Epithelial cell of proximal tubule (primary cell): ENCODE measurements at regions not wholly inside any gene's neighbourhood (a gene's known extent, or its start where the extent isn't known, plus 50 kb on each side); places are given as distances from the start of the nearest gene placed in this dataset.

Source experiments
- DNase-seq: peaks from one replicate; pipeline ENCODE4 v3.0.0-alpha.2; 2011; ENCODE audit warnings: low read depth
- H3K4me3 ChIP-seq: 2 replicates; pipeline ENCODE4 v1.5.1; 2011; ENCODE audit warnings: low read depth, mild to moderate bottlenecking, low read length
- TF ChIP-seq, protein P1 (sequence below): conservative IDR thresholded peaks from 2 replicates; pipeline ENCODE4 v1.5.1; 2012; ENCODE audit warnings: low read depth, mild to moderate bottlenecking, low read length

DNA sequence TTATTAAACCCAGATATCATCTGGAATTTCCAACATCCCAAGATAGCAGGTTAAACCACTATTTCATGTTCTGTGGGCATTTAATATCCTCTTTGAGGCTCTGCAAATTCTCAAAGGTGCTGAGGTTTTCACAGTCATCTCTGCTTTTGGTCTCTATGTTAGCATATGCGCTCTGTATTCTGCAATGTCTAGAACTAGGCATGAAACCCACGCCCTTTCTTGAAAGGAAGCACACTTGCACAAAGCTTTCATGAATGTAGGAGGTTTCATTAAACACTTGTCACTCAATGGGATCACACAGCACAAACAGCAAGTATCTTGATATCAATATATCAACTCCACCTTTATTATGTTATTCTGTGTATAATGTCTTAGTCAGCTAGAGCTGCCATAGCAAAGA is 172.0 kb upstream of the USP24 start:
- DNase-seq = no peak
- no peak overlapping the region for H3K4me3 ChIP-seq
- TF ChIP-seq, protein P1, sequence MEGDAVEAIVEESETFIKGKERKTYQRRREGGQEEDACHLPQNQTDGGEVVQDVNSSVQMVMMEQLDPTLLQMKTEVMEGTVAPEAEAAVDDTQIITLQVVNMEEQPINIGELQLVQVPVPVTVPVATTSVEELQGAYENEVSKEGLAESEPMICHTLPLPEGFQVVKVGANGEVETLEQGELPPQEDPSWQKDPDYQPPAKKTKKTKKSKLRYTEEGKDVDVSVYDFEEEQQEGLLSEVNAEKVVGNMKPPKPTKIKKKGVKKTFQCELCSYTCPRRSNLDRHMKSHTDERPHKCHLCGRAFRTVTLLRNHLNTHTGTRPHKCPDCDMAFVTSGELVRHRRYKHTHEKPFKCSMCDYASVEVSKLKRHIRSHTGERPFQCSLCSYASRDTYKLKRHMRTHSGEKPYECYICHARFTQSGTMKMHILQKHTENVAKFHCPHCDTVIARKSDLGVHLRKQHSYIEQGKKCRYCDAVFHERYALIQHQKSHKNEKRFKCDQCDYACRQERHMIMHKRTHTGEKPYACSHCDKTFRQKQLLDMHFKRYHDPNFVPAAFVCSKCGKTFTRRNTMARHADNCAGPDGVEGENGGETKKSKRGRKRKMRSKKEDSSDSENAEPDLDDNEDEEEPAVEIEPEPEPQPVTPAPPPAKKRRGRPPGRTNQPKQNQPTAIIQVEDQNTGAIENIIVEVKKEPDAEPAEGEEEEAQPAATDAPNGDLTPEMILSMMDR = no peak

DNA sequence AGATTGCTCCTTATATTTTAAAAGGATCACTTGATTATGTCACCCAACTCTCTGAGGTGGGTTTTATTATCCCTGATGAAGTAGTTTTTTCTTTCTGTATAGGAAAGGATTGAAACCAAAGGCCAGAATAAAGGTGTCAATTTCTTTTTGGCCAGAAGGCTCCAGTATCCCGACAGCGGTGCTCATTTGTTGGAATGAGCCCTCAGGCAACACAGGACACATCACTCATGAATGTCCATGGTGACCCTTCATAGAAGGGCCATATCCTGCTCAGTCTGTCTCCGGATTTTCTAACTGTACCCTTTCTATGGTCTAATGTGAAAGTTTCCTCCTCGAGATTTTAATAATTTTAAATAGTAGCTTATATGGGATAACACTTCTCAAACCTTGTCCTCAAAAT is 171.3 kb upstream of the USP24 start:
- DNase-seq = no peak
- H3K4me3 ChIP-seq = no peak overlapping the region
- TF ChIP-seq, protein P1 = no peak

DNA sequence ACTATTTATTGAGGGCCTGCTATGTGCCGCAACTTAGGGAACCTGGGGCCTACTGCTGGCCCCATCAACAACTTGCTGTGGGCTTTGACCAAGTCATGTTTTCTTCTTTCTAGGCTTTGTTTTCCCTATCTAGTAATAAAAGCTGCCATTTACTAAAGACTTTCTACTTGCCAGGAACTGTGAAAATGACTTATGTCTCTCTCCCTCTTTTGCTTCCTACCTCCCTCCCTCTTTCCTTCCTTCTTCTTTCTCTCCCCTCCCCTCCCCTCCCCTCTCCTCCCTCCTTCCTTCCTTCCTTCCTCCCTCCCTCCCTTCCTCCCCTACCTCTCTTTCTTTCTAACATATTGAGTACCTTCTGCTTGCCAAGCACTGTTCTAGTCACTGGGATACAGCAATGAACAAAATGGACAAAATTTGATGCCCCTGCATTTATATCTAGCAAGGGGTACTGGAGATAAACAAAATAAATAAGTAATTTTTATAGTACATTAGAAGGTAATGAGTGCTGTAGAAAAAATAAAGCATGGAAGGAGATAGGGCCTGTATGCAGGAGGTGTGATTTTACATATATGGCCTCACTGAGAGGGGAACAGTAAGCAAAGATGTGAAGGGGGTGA is 170.3 kb upstream of the USP24 start:
- no peak overlapping the region for H3K4me3 ChIP-seq
- no peak for DNase-seq
- TF ChIP-seq, protein P1 = no peak

DNA sequence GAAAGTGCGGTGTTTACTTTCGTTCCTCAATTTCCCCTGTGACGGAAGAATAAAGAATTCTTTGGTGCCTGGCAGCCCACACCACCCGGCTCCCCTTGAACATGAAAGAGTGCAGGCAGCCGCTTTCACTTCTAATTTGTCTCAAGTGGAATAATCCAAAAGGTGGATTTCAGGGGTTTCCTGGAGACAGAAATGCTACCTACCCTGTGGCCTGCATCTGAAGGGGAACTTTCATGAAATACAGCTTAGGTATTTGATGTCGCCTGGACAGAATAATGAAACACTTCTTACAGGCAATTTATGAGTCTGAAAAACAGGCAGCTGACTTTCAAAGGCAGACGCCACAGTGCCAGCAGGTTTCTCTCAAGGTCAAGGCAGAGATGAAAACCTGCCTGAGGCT is 169.5 kb upstream of the USP24 start:
- DNase-seq = no peak
- TF ChIP-seq, protein P1 = no peak
- H3K4me3 ChIP-seq = no peak overlapping the region

DNA sequence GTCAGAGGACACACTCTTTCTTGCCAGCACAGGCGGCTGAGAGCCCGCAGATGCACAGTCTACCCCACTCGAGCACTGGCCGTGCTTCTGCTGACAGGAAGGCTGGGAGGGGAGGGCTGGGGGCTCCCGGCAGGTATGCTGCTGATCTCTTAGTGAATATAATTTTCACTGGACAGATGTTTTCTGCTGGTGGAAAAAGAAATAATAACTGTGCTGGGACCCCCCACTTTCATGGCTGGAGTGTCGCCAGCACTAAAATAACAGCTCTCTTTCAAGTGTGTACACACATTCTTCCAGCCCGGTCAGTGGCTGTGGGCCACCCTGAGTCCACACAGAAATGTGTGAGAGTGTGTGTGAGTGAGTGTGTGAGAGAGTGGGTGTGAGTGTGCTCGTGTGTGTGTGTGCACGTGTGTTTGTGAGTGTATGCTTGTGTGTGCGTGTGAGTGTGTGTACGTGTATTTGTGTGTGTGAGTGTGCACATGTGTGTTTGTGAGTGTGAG is 167.7 kb upstream of the USP24 start:
- TF ChIP-seq, protein P1 = no peak
- no peak overlapping the region for H3K4me3 ChIP-seq
- DNase-seq = no peak

- no peak overlapping the region for H3K4me3 ChIP-seq
- DNase-seq = no peak
- TF ChIP-seq, protein P1 = no peak
Measured at GRCh38 chr1:55381983-55382382, 166.8 kb upstream of the USP24 start.

DNA sequence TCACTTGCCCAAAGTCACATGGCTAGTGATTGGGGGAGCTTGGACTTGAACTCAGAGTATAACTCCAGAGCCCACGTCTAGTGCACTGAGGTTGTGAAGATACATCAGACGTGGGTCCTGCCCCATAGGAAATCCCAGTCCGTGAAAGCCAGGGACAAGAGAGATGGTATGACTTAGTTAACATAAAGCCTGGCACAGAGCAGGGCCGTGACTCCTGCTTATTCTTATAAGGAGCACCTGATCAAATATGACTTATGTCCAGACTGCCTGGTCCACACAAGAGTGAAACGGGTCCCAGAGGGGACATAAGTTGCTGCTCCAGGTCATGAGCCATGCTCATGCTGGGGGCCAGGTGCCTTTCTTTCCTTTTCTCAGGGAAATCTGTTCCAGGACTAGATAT is 166.3 kb upstream of the USP24 start:
- H3K4me3 ChIP-seq = no peak overlapping the region
- TF ChIP-seq, protein P1 = no peak
- DNase-seq = no peak
